B cell (primary cell): ENCODE measurements at regions not wholly inside any gene's neighbourhood (a gene's known extent, or its start where the extent isn't known, plus 50 kb on each side); places are given as distances from the start of the nearest gene placed in this dataset.

ENCODE experiments used
- ATAC-seq: fragments of 200-7000 bp; cut with Tn5 transposase; one replicate; pipeline ENCODE4 v1.10.0; 2021; ENCODE audit warnings: low read depth, mild to moderate bottlenecking, moderate number of reproducible peaks, moderate library complexity
- CTCF ChIA-PET: fragments of 350-600 bp; sonication (Branson Sonifier 250); formaldehyde crosslinking; loops from one replicate; lab custom pipeline; 2021; ENCODE audit warnings: antibody characterized with exemption, inconsistent platforms; lab: Charles Lee
- POLR2A ChIA-PET: fragments of 350-600 bp; sonication (Branson Sonifier 250); formaldehyde crosslinking; loops from one replicate; lab custom pipeline; 2021; ENCODE audit warnings: antibody characterized with exemption; lab: Charles Lee
- DNase-seq: peaks from one replicate; pipeline ENCODE4 v3.0.0; 2013
- H2AFZ ChIP-seq: 2 replicates; pipeline ENCODE4 v1.6.1; 2012; ENCODE audit warnings: mild to moderate bottlenecking, low read depth, low read length; ENCODE audit not compliant: insufficient read depth, poor library complexity, severe bottlenecking
- H3K27ac ChIP-seq, 2 donors: 1 replicate in 1 of 2; 2 replicates in 1 of 2; pipeline ENCODE4 v1.5.1; 2012 to 2013; ENCODE audit warnings: low read length in 2 of 2, mild to moderate bottlenecking in 2 of 2, moderate library complexity in 1 of 2
- H3K27me3 ChIP-seq, 4 experiments: fragments of 200-600 bp in 1 of 4; sonication (generic) in 1 of 4; replicated peaks in 1 of 4; 1 replicate in 2 of 4; 2 replicates in 2 of 4; pipeline versions ENCODE4 v1.6.1 to v1.7.0; 2013 to 2016; ENCODE audit warnings: low read length in 3 of 4, mild to moderate bottlenecking in 2 of 4, mixed read lengths in 1 of 4, moderate library complexity in 1 of 4; ENCODE audit not compliant: insufficient read depth in 4 of 4, control insufficient read depth in 3 of 4; ENCODE audit errors: control extremely low read depth in 1 of 4
- H3K36me3 ChIP-seq, 2 experiments: replicated peaks in 1 of 2; 1 replicate in 1 of 2; 2 replicates in 1 of 2; pipeline versions ENCODE4 v1.6.1 to v1.7.1; 2013; ENCODE audit warnings: low read length in 1 of 2; ENCODE audit not compliant: insufficient read depth in 2 of 2, control insufficient read depth in 1 of 2; ENCODE audit errors: control extremely low read depth in 1 of 2, extremely low read depth in 1 of 2
- H3K4me1 ChIP-seq, 2 donors: fragments of 200-600 bp in 1 of 2; sonication (generic) in 1 of 2; 1 replicate in 1 of 2; 2 replicates in 1 of 2; pipeline versions ENCODE4 v1.5.1 to v1.6.1; 2013 to 2017; ENCODE audit warnings: low read length in 2 of 2; ENCODE audit not compliant: control insufficient read depth in 2 of 2, insufficient read depth in 2 of 2
- H3K4me2 ChIP-seq: replicated peaks from 2 replicates; pipeline ENCODE3; 2012; ENCODE audit warnings: mild to moderate bottlenecking, low read depth, low read length; ENCODE audit not compliant: poor library complexity, severe bottlenecking
- H3K4me3 ChIP-seq, 5 experiments: fragments of 200-600 bp in 1 of 5; sonication (generic) in 1 of 5; 1 replicate in 3 of 5; 2 replicates in 2 of 5; pipeline versions ENCODE4 v1.5.1 to v1.7.0; 2011 to 2016; ENCODE audit warnings: low read length in 4 of 5, mild to moderate bottlenecking in 4 of 5, low read depth in 2 of 5, control low read depth in 1 of 5, moderate library complexity in 1 of 5; ENCODE audit not compliant: insufficient read depth in 1 of 5; ENCODE audit errors: control extremely low read depth in 1 of 5, extremely low read depth in 1 of 5
- H3K79me2 ChIP-seq: fragments of 200-600 bp; sonication (generic); one replicate; pipeline ENCODE4 v1.6.0; 2016; ENCODE audit warnings: low read length; ENCODE audit not compliant: control insufficient read depth, insufficient read depth
- H3K9ac ChIP-seq: fragments of 200-600 bp; sonication (generic); 2 replicates; pipeline ENCODE4 v1.6.1; 2017; ENCODE audit warnings: mild to moderate bottlenecking, low read length, moderate library complexity
- H3K9me3 ChIP-seq, 3 donors: one replicate each; pipeline versions ENCODE4 v1.6.1 to v1.7.1; 2013; ENCODE audit warnings: low read length in 2 of 3; ENCODE audit not compliant: control insufficient read depth in 2 of 3, insufficient read depth in 1 of 3; ENCODE audit errors: control extremely low read depth in 1 of 3
- H4K20me1 ChIP-seq: 2 replicates; pipeline ENCODE4 v1.6.0; 2012; ENCODE audit warnings: mild to moderate bottlenecking, low read length; ENCODE audit not compliant: insufficient read depth, control insufficient read depth, poor library complexity, severe bottlenecking
- H3K27ac Mint-ChIP-seq: one replicate; pipeline ENCODE4 v1.8.0; 2021; ENCODE audit warnings: mixed read lengths
- H3K27me3 Mint-ChIP-seq: one replicate; pipeline ENCODE4 v1.8.0; 2021; ENCODE audit warnings: mixed read lengths
- H3K4me1 Mint-ChIP-seq: one replicate; pipeline ENCODE4 v1.8.0; 2021; ENCODE audit warnings: mixed read lengths
- H3K4me3 Mint-ChIP-seq: one replicate; pipeline ENCODE4 v1.8.0; 2021; ENCODE audit warnings: mixed read lengths
- H3K9me3 Mint-ChIP-seq: one replicate; pipeline ENCODE4 v1.8.0; 2022; ENCODE audit warnings: mixed read lengths; ENCODE audit not compliant: insufficient read depth
- EZH2 ChIP-seq: IDR thresholded peaks from 2 replicates; pipeline ENCODE4 v1.6.1; 2012; ENCODE audit warnings: borderline replicate concordance, low read depth, mild to moderate bottlenecking, moderate library complexity, low read length; ENCODE audit not compliant: insufficient read depth, poor library complexity, severe bottlenecking
- WGBS: methylation state at CpG from one replicate; pipeline ENCODE4 v1.1.5; 2013; ENCODE audit warnings: missing lambda C conversion rate; ENCODE audit not compliant: insufficient coverage; 5-methylcytosine and 5-hydroxymethylcytosine counted together
- intact Hi-C: fragments of 100-400 bp; cut with micrococcal nuclease; formaldehyde crosslinking; loops from one replicate; pipeline ENCODE4 v1.10.0; 2022
- TF ChIP-seq, protein P1 (sequence below): fragments of 200-600 bp; IDR thresholded peaks from one replicate; pipeline ENCODE4 v1.8.0; 2022; ENCODE audit warnings: antibody characterized with exemption, mild to moderate bottlenecking

DNA sequence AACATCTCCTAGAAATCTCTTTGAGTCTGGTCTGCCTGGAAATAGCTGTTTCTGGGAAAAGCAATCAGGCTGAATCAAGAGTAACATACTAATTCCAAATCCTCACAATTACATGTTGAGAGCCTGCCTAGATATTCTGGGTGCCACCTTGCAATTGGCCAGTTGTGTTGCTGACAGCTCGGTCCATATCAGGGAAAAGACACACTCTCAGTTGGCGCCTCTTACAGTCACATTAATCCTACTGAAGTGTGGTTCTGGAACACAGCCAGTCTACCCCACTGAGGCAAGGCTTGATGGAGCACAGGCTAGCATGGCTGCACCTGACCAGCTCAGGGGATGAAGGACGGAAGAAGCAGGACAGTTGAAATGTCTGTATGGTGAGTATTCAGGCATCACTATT is 121.4 kb upstream of the TAB2 start:
- TF ChIP-seq EZH2: no peak
- TF ChIP-seq, protein P1, sequence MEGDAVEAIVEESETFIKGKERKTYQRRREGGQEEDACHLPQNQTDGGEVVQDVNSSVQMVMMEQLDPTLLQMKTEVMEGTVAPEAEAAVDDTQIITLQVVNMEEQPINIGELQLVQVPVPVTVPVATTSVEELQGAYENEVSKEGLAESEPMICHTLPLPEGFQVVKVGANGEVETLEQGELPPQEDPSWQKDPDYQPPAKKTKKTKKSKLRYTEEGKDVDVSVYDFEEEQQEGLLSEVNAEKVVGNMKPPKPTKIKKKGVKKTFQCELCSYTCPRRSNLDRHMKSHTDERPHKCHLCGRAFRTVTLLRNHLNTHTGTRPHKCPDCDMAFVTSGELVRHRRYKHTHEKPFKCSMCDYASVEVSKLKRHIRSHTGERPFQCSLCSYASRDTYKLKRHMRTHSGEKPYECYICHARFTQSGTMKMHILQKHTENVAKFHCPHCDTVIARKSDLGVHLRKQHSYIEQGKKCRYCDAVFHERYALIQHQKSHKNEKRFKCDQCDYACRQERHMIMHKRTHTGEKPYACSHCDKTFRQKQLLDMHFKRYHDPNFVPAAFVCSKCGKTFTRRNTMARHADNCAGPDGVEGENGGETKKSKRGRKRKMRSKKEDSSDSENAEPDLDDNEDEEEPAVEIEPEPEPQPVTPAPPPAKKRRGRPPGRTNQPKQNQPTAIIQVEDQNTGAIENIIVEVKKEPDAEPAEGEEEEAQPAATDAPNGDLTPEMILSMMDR: no peak
- Mint-ChIP-seq H3K4me3 (no peak overlapping the region), H3K27ac (no peak overlapping the region), H3K9me3 (no peaks in the 10 kb centered on the region), H3K4me1 (peaks cover 6% of the 10 kb centered on the region), H3K27me3 (no peaks in the 10 kb centered on the region)
- DNase-seq (no peak), ATAC-seq (no peak)
- intact Hi-C loops: no loop called here
- no peaks in the 10 kb centered on the region for H3K36me3 ChIP-seq
- H2AFZ ChIP-seq: no peak overlapping the region
- no peak overlapping the region for H3K9ac ChIP-seq
- no peak overlapping the region for H3K4me3 ChIP-seq
- peaks cover 0 to 6% (median 4%) of the 10 kb centered on the region in 3 donors for H3K9me3 ChIP-seq
- no peaks in the 10 kb centered on the region for H4K20me1 ChIP-seq
- no peak overlapping the region for H3K27ac ChIP-seq
- ChIA-PET CTCF (interaction anchor here (2.1 to 3.2 kb wide), 2 partner anchors 236 to 321 kb away, joined by 6 to 19 read pairs; no protein-coding TSS in a partner anchor), POLR2A (interaction anchor here (0.5 kb wide), 1 partner anchor 130 kb away, joined by 9 read pairs; no protein-coding TSS in a partner anchor)
- H3K4me1 ChIP-seq: no peaks in the 10 kb centered on the region
- H3K4me2 ChIP-seq: no peak overlapping the region
- H3K27me3 ChIP-seq: no peaks in the 10 kb centered on the region
- 100% methylated on average over 1 of the region's 3 CpGs for WGBS
- H3K79me2 ChIP-seq: no peaks in the 10 kb centered on the region

DNA sequence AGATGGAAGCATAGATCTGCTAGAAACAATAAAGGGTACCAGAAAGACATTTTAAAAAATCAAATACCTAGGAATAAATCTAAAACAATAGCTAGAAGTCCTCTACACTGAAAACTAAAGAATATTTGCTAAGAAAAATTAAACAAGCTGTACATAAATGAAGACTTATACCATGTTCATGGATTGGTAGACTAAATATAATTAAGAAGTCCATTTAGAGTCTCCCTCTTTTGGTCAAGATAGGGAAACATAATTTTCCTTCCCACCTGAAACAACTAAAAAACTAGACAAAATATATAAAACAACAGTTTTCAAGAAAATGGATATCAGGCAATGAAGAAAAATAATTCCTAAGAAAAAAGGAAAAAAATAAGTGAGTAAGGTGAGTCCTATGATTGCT is 120.0 kb upstream of the TAB2 start:
- Histone ChIP-seq H3K27me3 (no peaks in the 10 kb centered on the region), H3K36me3 (no peaks in the 10 kb centered on the region), H3K9ac (no peak overlapping the region), H4K20me1 (no peaks in the 10 kb centered on the region), H3K9me3 (peaks cover 0 to 6% (median 4%) of the 10 kb centered on the region in 3 donors), H3K4me3 (no peak overlapping the region), H3K4me2 (no peak overlapping the region), H3K79me2 (no peaks in the 10 kb centered on the region), H3K4me1 (no peaks in the 10 kb centered on the region), H2AFZ (no peak overlapping the region), H3K27ac (no peak overlapping the region)
- intact Hi-C loops: no loop called here
- Mint-ChIP-seq H3K27me3 (no peaks in the 10 kb centered on the region), H3K4me1 (peaks cover 6% of the 10 kb centered on the region), H3K27ac (no peak overlapping the region), H3K9me3 (no peaks in the 10 kb centered on the region), H3K4me3 (no peak overlapping the region)
- DNase-seq (no peak), ATAC-seq (no peak)
- TF ChIP-seq EZH2: no peak
- TF ChIP-seq, protein P1: no peak
- POLR2A ChIA-PET: no interaction called here
- CTCF ChIA-PET: interaction anchor here (0.9 kb wide), 1 partner anchor 119 kb away, joined by 3 read pairs; no protein-coding TSS in a partner anchor
